ENCODE measurements at regions not wholly inside any gene's neighbourhood (a gene's known extent, or its start where the extent isn't known, plus 50 kb on each side); places are given as distances from the start of the nearest gene placed in this dataset.

DNA sequence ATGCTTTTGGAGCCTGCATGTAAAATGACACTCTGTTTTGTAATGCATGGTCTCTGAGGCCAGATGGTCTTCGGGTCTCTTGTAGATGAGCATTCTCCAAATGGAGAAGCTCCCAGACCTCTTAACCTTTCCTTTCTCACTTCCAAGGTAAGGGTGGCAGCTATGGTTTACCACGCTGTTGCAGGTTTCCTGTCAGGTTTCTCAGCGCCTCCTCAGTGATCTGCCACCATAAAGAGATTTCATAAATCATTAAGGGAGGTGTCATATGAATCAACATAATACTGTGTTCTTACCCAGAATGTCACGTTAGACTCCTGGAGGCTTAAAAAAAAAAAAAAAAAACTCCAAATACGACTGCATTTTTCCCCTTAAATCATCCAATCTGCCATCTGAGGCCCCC is 787.4 kb upstream of the EEF2KMT start:
- no peaks in the 10 kb centered on the region for H4K20me1 ChIP-seq (ENCODE audit: insufficient read depth, low read length)
- H3K79me2 ChIP-seq (ENCODE audit: insufficient read depth, low read depth, low read length) = no peaks in the 10 kb centered on the region
- no peaks in the 10 kb centered on the region for H3K9me3 ChIP-seq (ENCODE audit: low read length)
- POLR2A ChIA-PET = interaction anchor here (0.6 kb wide), 1 partner anchor 16 kb away, joined by 3 read pairs; no protein-coding TSS in a partner anchor
- no peak for DNase-seq (ENCODE audit: low spot score)
- no peak overlapping the region for H3K4me3 ChIP-seq (ENCODE audit: low read depth, low read length, poor library complexity, severe bottlenecking)
- H3K27ac ChIP-seq (ENCODE audit: low read depth, low read length, poor library complexity, severe bottlenecking) = no peak overlapping the region
- CTCF ChIA-PET (ENCODE audit: unreplicated experiment) = no interaction called here
- intact Hi-C loops (cut with micrococcal nuclease; ENCODE audit: unreplicated experiment) = no loop called here
- no peak overlapping the region for H2AFZ ChIP-seq (ENCODE audit: low read length)
- H3K36me3 ChIP-seq (ENCODE audit: insufficient read depth, low read length) = no peaks in the 10 kb centered on the region
- no peaks in the 10 kb centered on the region for H3K9me2 ChIP-seq (ENCODE audit: insufficient read depth, low read length)
- no TSS peak for BruUV-seq (replicated peaks)
- TF ChIP-seq, protein P1, sequence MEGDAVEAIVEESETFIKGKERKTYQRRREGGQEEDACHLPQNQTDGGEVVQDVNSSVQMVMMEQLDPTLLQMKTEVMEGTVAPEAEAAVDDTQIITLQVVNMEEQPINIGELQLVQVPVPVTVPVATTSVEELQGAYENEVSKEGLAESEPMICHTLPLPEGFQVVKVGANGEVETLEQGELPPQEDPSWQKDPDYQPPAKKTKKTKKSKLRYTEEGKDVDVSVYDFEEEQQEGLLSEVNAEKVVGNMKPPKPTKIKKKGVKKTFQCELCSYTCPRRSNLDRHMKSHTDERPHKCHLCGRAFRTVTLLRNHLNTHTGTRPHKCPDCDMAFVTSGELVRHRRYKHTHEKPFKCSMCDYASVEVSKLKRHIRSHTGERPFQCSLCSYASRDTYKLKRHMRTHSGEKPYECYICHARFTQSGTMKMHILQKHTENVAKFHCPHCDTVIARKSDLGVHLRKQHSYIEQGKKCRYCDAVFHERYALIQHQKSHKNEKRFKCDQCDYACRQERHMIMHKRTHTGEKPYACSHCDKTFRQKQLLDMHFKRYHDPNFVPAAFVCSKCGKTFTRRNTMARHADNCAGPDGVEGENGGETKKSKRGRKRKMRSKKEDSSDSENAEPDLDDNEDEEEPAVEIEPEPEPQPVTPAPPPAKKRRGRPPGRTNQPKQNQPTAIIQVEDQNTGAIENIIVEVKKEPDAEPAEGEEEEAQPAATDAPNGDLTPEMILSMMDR (conservative IDR thresholded peaks at IDR 0.05; ENCODE audit: low read length) = no peak
- TF ChIP-seq EZH2phosphoT487 (IDR thresholded peaks at IDR 0.05; ENCODE audit: borderline replicate concordance, low read depth, low read length) = no peak
- H3K4me2 ChIP-seq (ENCODE audit: low read length) = no peak overlapping the region
- H3K4me1 ChIP-seq (ENCODE audit: insufficient read depth, low read length, poor library complexity, severe bottlenecking) = no peaks in the 10 kb centered on the region

DNA sequence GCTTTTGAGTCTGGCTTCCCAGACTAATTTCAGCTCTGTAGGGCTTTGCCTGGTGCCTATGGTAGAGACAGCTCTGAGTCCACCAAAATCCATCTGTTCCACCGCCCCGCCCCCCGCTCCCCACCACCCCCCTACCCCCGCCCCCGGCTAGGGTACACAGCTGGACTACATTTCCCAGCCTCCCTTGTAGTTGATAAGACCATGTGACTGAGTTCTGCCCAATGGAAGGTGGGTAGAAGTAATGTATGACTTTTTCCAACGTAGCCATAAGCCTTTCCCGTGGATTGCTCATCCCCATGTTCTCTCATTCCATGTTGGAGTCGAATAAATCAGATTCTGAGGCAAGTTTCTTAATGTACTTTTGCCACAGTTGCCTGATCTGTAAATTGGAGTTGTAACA is 786.7 kb upstream of the EEF2KMT start:
- no peak for TF ChIP-seq EZH2phosphoT487 (IDR thresholded peaks at IDR 0.05; ENCODE audit: borderline replicate concordance, low read depth, low read length)
- TF ChIP-seq, protein P1 (conservative IDR thresholded peaks at IDR 0.05; ENCODE audit: low read length) = no peak
- Histone ChIP-seq H3K4me3 (ENCODE audit: low read depth, low read length, poor library complexity, severe bottlenecking) (no peak overlapping the region), H2AFZ (ENCODE audit: low read length) (no peak overlapping the region), H3K9me3 (ENCODE audit: low read length) (no peaks in the 10 kb centered on the region), H3K36me3 (ENCODE audit: insufficient read depth, low read length) (no peaks in the 10 kb centered on the region), H4K20me1 (ENCODE audit: insufficient read depth, low read length) (no peaks in the 10 kb centered on the region), H3K79me2 (ENCODE audit: insufficient read depth, low read depth, low read length) (no peaks in the 10 kb centered on the region), H3K4me1 (ENCODE audit: insufficient read depth, low read length, poor library complexity, severe bottlenecking) (no peaks in the 10 kb centered on the region), H3K9me2 (ENCODE audit: insufficient read depth, low read length) (no peaks in the 10 kb centered on the region), H3K27ac (ENCODE audit: low read depth, low read length, poor library complexity, severe bottlenecking) (no peak overlapping the region), H3K4me2 (ENCODE audit: low read length) (no peak overlapping the region)
- BruUV-seq (replicated peaks) = no TSS peak
- CTCF ChIA-PET (ENCODE audit: unreplicated experiment) = no interaction called here
- POLR2A ChIA-PET = no interaction called here
- DNase-seq (ENCODE audit: low spot score) = no peak
- intact Hi-C loops (cut with micrococcal nuclease; ENCODE audit: unreplicated experiment) = no loop called here

DNA sequence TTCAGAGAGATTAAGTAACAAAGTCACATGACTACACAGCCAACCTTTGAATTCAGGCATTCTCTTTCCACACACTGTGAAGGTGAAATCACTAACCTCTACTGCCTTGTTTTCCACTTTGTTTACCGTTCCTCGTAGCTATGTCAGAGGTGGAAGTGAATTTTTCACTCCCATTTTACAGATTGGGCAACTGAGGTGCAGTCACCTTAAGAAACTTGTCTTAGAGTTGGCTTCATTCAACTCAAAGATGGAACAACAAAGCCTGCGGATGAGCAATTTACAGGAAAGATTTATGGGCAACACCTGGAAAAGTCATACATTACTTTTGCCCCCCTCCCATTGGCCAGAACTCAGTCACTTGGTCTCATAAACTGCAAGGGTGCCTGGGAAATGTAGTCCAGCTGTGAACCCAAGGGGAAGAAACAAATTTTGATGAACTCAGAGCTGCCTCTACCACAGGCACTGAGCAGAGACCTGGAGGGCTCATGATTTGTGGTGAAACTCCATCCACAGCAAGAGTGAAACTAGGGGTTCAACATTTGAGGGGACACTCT is 784.6 kb upstream of the EEF2KMT start:
- intact Hi-C loops (cut with micrococcal nuclease; ENCODE audit: unreplicated experiment) = no loop called here
- ChIA-PET CTCF (ENCODE audit: unreplicated experiment) (no interaction called here), POLR2A (no interaction called here)
- no peaks in the 10 kb centered on the region for H3K9me2 ChIP-seq (ENCODE audit: insufficient read depth, low read length)
- no peaks in the 10 kb centered on the region for H3K36me3 ChIP-seq (ENCODE audit: insufficient read depth, low read length)
- no peaks in the 10 kb centered on the region for H3K4me1 ChIP-seq (ENCODE audit: insufficient read depth, low read length, poor library complexity, severe bottlenecking)
- TF ChIP-seq EZH2phosphoT487 (IDR thresholded peaks at IDR 0.05; ENCODE audit: borderline replicate concordance, low read depth, low read length) = no peak
- TF ChIP-seq, protein P1 (conservative IDR thresholded peaks at IDR 0.05; ENCODE audit: low read length) = no peak
- BruUV-seq (replicated peaks) = no TSS peak
- H3K4me3 ChIP-seq (ENCODE audit: low read depth, low read length, poor library complexity, severe bottlenecking) = no peak overlapping the region
- H3K79me2 ChIP-seq (ENCODE audit: insufficient read depth, low read depth, low read length) = no peaks in the 10 kb centered on the region
- no peaks in the 10 kb centered on the region for H4K20me1 ChIP-seq (ENCODE audit: insufficient read depth, low read length)
- no peak overlapping the region for H3K27ac ChIP-seq (ENCODE audit: low read depth, low read length, poor library complexity, severe bottlenecking)
- H2AFZ ChIP-seq (ENCODE audit: low read length) = no peak overlapping the region
- H3K4me2 ChIP-seq (ENCODE audit: low read length) = no peak overlapping the region
- DNase-seq (ENCODE audit: low spot score) = no peak
- no peaks in the 10 kb centered on the region for H3K9me3 ChIP-seq (ENCODE audit: low read length)
